ENCODE measurements at regions not wholly inside any gene's neighbourhood (a gene's known extent, or its start where the extent isn't known, plus 50 kb on each side); places are given as distances from the start of the nearest gene placed in this dataset.
A peak's percentile ranks its signal among the peaks of the same experiment; 100 is the strongest.

GRCh38 chr12:115232455-115233156 is 548.6 kb upstream of the TBX3 start:
- TF ChIP-seq GABPA (IDR thresholded peaks at IDR 0.05; ENCODE audit: borderline replicate concordance, insufficient read depth, low read length), result no peak
- TF ChIP-seq RAD21 (IDR thresholded peaks at IDR 0.05 in 1 of 2, conservative IDR thresholded peaks at IDR 0.05 in 1 of 2; ENCODE audit: low read depth in 2 of 2, low read length in 2 of 2), result no peak
- TF ChIP-seq PHF8 (conservative IDR thresholded peaks at IDR 0.05; ENCODE audit: low read depth, low read length), result no peak
- Histone ChIP-seq H3K9me3 (ENCODE audit: insufficient read depth in 2 of 2, low read depth in 1 of 2, low read length in 1 of 2) (no peaks in the 10 kb centered on the region), H3K36me3 (ENCODE audit: control insufficient read depth in 2 of 4, insufficient read depth in 4 of 4, low read length in 3 of 4) (no peaks in the 10 kb centered on the region), H3K23ac (ENCODE audit: insufficient read length) (no peak overlapping the region), H4K91ac (replicated peaks; ENCODE audit: insufficient read length, low read length) (no peak overlapping the region), H3K14ac (ENCODE audit: insufficient read length) (no peak overlapping the region), H2BK120ac (replicated peaks; ENCODE audit: low read depth, low read length) (no peak overlapping the region), H3K4me1 (replicated peaks in 1 of 4; ENCODE audit: control insufficient read depth in 3 of 4, insufficient read depth in 4 of 4, low read length in 3 of 4) (peaks cover 0 to 7% (median 3%) of the 10 kb centered on the region in 4 experiments; a peak in 4 of 7 replicates), H3K79me1 (ENCODE audit: low read depth, low read length) (no peaks in the 10 kb centered on the region), H3K18ac (ENCODE audit: extremely low read depth, low read length) (no peak overlapping the region), H2BK15ac (ENCODE audit: low read length) (no peak overlapping the region), H3K4ac (replicated peaks; ENCODE audit: insufficient read length, low read depth, low read length) (no peak overlapping the region), H3K4me3 (ENCODE audit: extremely low read depth in 1 of 4, insufficient read depth in 2 of 4, low read depth in 3 of 4, low read length in 4 of 4) (no peak overlapping the region), H4K8ac (ENCODE audit: extremely low read depth, insufficient read depth, low read length) (no peak overlapping the region), H2BK12ac (ENCODE audit: low read depth, low read length) (no peak overlapping the region), H3K79me2 (ENCODE audit: control insufficient read depth in 1 of 2, insufficient read depth in 2 of 2, low read length in 2 of 2) (no peaks in the 10 kb centered on the region), H2AFZ (ENCODE audit: low read length) (0 out of 2 replicates have a peak overlapping the region, but pooled peaks have one; percentile 35), H3K56ac (replicated peaks; ENCODE audit: insufficient read length, low read depth, low read length) (no peak overlapping the region), H2BK5ac (ENCODE audit: low read depth, low read length) (no peak overlapping the region), H4K20me1 (replicated peaks in 1 of 2; ENCODE audit: control insufficient read depth in 1 of 2, insufficient read depth in 2 of 2, low read length in 2 of 2) (no peaks in the 10 kb centered on the region), H3K27me3 (replicated peaks in 1 of 4; ENCODE audit: control insufficient read depth in 3 of 4, extremely low read depth in 1 of 4, insufficient read depth in 3 of 4, low read length in 3 of 4) (no peaks in the 10 kb centered on the region), H2AK5ac (ENCODE audit: low read depth, low read length) (no peak overlapping the region), H3K23me2 (ENCODE audit: low read depth, low read length) (no peaks in the 10 kb centered on the region), H2BK20ac (ENCODE audit: low read length) (no peak overlapping the region), H3K4me2 (ENCODE audit: insufficient read depth in 1 of 2, low read depth in 2 of 2, low read length in 2 of 2) (no peak overlapping the region), H3K9ac (replicated peaks in 1 of 4; ENCODE audit: extremely low read depth in 1 of 4, low read depth in 3 of 4, low read length in 3 of 4) (no peak overlapping the region), H4K5ac (ENCODE audit: insufficient read length, low read depth, low read length) (no peak overlapping the region), H3K27ac (ENCODE audit: low read depth, low read length) (no peak overlapping the region)
- WGBS, 2 experiments (ENCODE audit: extremely low coverage in 1 of 2, insufficient coverage in 1 of 2, insufficient read length in 1 of 2, insufficient replicate concordance in 2 of 2, low coverage in 1 of 2, low lambda C conversion rate in 2 of 2, missing lambda C conversion rate in 1 of 2), result 88% methylated on average over 7 of the region's 7 CpGs; no CpG with 5 or more reads in 1 of the 2 experiments
- POLR2A ChIA-PET (ENCODE audit: partially characterized antibody), result no interaction called here
- DNase-seq (ENCODE audit: low read depth in 1 of 2, low spot score in 2 of 2), result no peak
- CTCF ChIA-PET (ENCODE audit: partially characterized antibody), result no interaction called here
- no peak for FAIRE-seq

All from H1 (cell line).